Fibroblast of lung (primary cell): ENCODE measurements at regions not wholly inside any gene's neighbourhood (a gene's known extent, or its start where the extent isn't known, plus 50 kb on each side); places are given as distances from the start of the nearest gene placed in this dataset.

Source experiments
- EZH2 ChIP-seq: IDR thresholded peaks from 2 replicates; pipeline ENCODE4 v1.5.1; 2012; ENCODE audit warnings: low read length, control low read depth, mild to moderate bottlenecking; ENCODE audit errors: missing control alignments
- TF ChIP-seq, protein P1 (sequence below), 2 donors: IDR thresholded peaks in 1 of 2; conservative IDR thresholded peaks in 1 of 2; 1 replicate in 1 of 2; 2 replicates in 1 of 2; pipeline ENCODE4 v1.5.1; 2011 to 2012; ENCODE audit warnings: low read length in 2 of 2, control low read depth in 1 of 2, inconsistent platforms in 1 of 2, low read depth in 1 of 2, mild to moderate bottlenecking in 1 of 2

DNA sequence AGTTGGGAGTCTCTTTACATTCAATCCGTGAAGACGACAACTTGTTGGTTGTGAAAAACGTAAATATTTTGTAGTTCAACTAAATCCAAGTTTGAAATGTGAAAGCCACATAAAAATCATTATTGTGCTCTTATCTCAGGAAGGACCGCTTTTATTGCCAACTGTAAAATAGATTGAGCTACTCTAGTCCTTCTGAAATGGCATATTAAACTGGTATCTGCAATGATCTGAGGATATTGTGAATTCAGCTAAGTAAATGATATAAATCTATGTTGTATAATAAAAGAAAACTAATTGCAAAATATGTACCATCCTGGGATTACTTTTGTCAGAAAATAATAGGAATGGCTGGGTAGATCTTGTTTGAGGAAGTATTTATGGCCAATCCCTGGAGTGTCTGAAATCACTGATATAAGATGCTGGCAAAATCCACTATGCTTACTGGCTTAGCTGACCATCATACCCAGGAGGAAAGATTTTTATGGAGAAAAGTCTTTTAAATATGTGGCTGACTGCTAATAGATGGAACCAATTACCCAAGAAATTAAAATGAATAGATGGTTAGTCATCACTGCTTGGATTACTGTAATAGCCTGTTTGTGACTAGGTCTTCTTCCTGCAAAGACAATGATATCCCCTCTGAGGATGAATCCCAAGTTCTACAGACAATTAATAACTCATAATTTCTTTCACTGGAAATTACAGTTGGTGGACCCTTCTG lies 191.8 kb downstream of the SEMA6D start:
- TF ChIP-seq, protein P1, sequence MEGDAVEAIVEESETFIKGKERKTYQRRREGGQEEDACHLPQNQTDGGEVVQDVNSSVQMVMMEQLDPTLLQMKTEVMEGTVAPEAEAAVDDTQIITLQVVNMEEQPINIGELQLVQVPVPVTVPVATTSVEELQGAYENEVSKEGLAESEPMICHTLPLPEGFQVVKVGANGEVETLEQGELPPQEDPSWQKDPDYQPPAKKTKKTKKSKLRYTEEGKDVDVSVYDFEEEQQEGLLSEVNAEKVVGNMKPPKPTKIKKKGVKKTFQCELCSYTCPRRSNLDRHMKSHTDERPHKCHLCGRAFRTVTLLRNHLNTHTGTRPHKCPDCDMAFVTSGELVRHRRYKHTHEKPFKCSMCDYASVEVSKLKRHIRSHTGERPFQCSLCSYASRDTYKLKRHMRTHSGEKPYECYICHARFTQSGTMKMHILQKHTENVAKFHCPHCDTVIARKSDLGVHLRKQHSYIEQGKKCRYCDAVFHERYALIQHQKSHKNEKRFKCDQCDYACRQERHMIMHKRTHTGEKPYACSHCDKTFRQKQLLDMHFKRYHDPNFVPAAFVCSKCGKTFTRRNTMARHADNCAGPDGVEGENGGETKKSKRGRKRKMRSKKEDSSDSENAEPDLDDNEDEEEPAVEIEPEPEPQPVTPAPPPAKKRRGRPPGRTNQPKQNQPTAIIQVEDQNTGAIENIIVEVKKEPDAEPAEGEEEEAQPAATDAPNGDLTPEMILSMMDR (conservative IDR thresholded peaks at IDR 0.05 in 1 of 2, IDR thresholded peaks at IDR 0.05 in 1 of 2; ENCODE audit: low read depth in 1 of 2, low read length in 2 of 2): no peak
- TF ChIP-seq EZH2: no peak
